Naive B cell (primary cell): ENCODE measurements at regions not wholly inside any gene's neighbourhood (a gene's known extent, or its start where the extent isn't known, plus 50 kb on each side); places are given as distances from the start of the nearest gene placed in this dataset.

Source experiments
- ATAC-seq, 2 donors: fragments of 150-1000 bp; cut with Tn5 transposase; 2 replicates each; pipeline ENCODE4 v1.10.0; 2021; ENCODE audit warnings: low read depth in 2 of 2, mild to moderate bottlenecking in 2 of 2, moderate library complexity in 2 of 2
- DNase-seq: peaks from one replicate; pipeline ENCODE4 v3.0.0; 2022
- H3K27ac Mint-ChIP-seq, 6 donors: one replicate each; pipeline ENCODE4 v1.8.0; 2020 to 2022; ENCODE audit warnings: mild to moderate bottlenecking in 6 of 6, mixed read lengths in 6 of 6, moderate library complexity in 5 of 6, inconsistent platforms in 2 of 6
- H3K27me3 Mint-ChIP-seq, 3 donors: one replicate each; pipeline ENCODE4 v1.8.0; 2021 to 2022; ENCODE audit warnings: mixed read lengths in 3 of 3, mild to moderate bottlenecking in 1 of 3
- H3K36me3 Mint-ChIP-seq, 2 donors: one replicate each; pipeline ENCODE4 v1.8.0; 2020 to 2022; ENCODE audit warnings: mixed read lengths in 2 of 2, inconsistent platforms in 1 of 2, mild to moderate bottlenecking in 1 of 2
- H3K4me1 Mint-ChIP-seq, 3 donors: one replicate each; pipeline ENCODE4 v1.8.0; 2020 to 2022; ENCODE audit warnings: mixed read lengths in 3 of 3, inconsistent platforms in 1 of 3, mild to moderate bottlenecking in 1 of 3, moderate library complexity in 1 of 3
- H3K4me3 Mint-ChIP-seq, 8 donors: one replicate each; pipeline ENCODE4 v1.8.0; 2020 to 2022; ENCODE audit warnings: mild to moderate bottlenecking in 8 of 8, mixed read lengths in 8 of 8, moderate library complexity in 8 of 8, inconsistent platforms in 2 of 8
- H3K9me3 Mint-ChIP-seq, 7 donors: one replicate each; pipeline ENCODE4 v1.8.0; 2020 to 2022; ENCODE audit warnings: mixed read lengths in 7 of 7, mild to moderate bottlenecking in 5 of 7, inconsistent platforms in 2 of 7, moderate library complexity in 1 of 7

DNA sequence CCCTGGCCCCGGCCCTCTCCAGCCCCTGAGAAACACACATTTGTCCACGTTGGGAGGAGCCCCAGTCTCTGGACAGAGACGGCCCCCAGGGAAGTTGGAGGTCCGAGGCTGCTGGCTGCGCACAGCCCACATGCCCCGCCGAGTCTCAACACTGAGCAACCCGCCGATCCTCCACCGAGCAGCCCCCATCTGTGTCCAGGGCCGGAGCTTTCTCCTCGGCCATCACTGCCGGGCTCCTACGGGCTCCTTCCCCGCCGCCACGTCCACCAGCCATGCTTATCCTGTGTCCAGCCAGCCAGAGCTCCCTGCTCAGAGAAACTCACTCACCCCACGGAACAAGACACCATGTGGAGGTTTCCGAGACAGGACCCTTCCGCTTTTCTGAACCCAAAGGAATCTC lies 103.3 kb downstream of the ENGASE start:
- no peak overlapping the region for H3K27ac Mint-ChIP-seq
- no peak for ATAC-seq
- H3K4me1 Mint-ChIP-seq: peaks cover 0 to 5% (median 4%) of the 10 kb centered on the region in 3 donors
- H3K27me3 Mint-ChIP-seq: peaks cover 12 to 32% (median 16%) of the 10 kb centered on the region in 3 donors
- no peak overlapping the region for H3K4me3 Mint-ChIP-seq
- no peaks in the 10 kb centered on the region for H3K9me3 Mint-ChIP-seq
- DNase-seq: no peak
- H3K36me3 Mint-ChIP-seq: no peaks in the 10 kb centered on the region

- Mint-ChIP-seq H3K4me3 (no peak overlapping the region), H3K9me3 (no peaks in the 10 kb centered on the region), H3K36me3 (no peaks in the 10 kb centered on the region), H3K27ac (peak overlapping the region in 1 of 6 donors; percentile 59), H3K27me3 (peaks cover 8 to 29% (median 14%) of the 10 kb centered on the region in 3 donors), H3K4me1 (peaks cover 0 to 4% (median 4%) of the 10 kb centered on the region in 3 donors)
- no peak for ATAC-seq
- DNase-seq: no peak
Observed at GRCh38 chr17:79176792-79177601, 102.4 kb downstream of the ENGASE start.

DNA sequence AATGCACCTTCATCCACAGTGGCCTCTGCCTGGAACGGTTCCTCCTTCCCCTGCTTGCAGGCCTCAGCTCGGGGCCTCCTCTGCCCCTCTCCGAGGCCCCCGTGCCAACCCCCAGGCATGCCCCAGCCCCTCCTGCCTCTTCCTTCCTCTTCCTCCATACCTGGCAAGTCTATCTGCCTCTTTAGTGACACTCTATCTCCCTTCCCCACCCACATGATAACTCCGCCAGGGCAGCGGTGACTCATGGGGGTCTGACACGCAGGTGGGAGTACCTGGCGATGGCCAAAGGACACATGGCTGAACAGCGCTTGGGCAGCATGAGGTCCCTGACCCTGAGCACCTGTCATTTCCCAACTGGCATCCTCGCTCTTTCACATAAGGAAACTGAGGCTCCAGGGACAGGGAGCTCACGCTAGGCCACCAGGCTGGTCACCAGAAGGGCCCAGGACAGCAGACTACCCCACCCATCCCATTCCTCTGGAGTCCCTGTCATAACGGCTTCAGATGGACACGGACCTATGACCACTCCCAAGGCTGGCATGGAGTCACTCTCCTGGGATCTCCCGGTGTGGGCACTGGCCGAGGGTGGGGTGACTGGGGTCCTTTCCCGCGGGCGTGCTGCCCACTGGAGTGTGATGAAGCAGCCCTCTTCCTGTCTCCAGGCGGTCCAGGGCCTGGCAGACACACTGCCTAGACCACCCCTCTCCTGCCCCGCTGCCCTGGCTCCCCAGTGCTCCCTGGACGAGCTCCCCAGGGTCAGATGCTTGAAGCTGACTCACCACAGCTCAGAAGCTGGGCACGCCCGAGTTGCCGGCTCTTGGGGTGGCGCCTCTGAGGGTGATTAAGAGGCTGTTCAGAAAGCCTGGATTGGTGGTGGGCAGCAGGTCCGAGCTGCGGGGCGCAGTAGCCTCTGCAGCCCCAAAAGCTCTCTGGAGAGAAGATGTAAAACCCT lies 100.6 kb downstream of the ENGASE start:
- H3K4me1 Mint-ChIP-seq: peaks cover 0 to 4% (median 0%) of the 10 kb centered on the region in 3 donors
- no peaks in the 10 kb centered on the region for H3K36me3 Mint-ChIP-seq
- no peaks in the 10 kb centered on the region for H3K9me3 Mint-ChIP-seq
- H3K27ac Mint-ChIP-seq: no peak overlapping the region
- no peak overlapping the region for H3K4me3 Mint-ChIP-seq
- H3K27me3 Mint-ChIP-seq: peaks cover 5 to 12% (median 7%) of the 10 kb centered on the region in 3 donors
- no peak for DNase-seq
- ATAC-seq: no peak

- ATAC-seq: no peak
- H3K4me1 Mint-ChIP-seq: peaks cover 0 to 4% (median 0%) of the 10 kb centered on the region in 3 donors
- H3K9me3 Mint-ChIP-seq: no peaks in the 10 kb centered on the region
- no peak overlapping the region for H3K27ac Mint-ChIP-seq
- H3K27me3 Mint-ChIP-seq: peaks cover 5 to 15% (median 14%) of the 10 kb centered on the region in 3 donors
- no peak for DNase-seq
- H3K4me3 Mint-ChIP-seq: no peak overlapping the region
- H3K36me3 Mint-ChIP-seq: no peaks in the 10 kb centered on the region
Observed at GRCh38 chr17:79174193-79174765, 99.7 kb downstream of the ENGASE start.

DNA sequence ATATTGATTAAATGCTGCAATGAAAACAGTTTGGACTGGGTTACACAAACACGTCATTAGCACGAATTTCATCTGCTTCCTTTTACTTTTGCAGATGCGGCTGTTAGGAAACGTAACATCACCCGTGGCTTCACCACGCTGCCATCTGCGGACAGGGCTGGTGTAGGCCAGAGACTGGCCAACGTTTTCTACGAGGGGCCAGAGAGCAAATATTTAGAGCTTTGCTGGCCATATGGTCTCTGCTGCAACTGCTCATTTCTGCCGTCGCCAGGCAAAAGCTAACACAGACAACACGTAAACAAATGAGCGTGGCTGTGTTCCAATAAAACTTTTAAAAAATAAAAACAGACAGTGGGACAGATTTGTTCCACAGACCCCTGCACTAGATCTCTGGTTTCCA lies 96.6 kb downstream of the ENGASE start:
- Mint-ChIP-seq H3K27ac (no peak overlapping the region), H3K4me3 (no peak overlapping the region), H3K4me1 (peaks cover 0 to 4% (median 0%) of the 10 kb centered on the region in 3 donors), H3K27me3 (peaks cover 5 to 14% (median 11%) of the 10 kb centered on the region in 3 donors), H3K36me3 (no peaks in the 10 kb centered on the region), H3K9me3 (no peaks in the 10 kb centered on the region)
- ATAC-seq (no peak), DNase-seq (no peak)

DNA sequence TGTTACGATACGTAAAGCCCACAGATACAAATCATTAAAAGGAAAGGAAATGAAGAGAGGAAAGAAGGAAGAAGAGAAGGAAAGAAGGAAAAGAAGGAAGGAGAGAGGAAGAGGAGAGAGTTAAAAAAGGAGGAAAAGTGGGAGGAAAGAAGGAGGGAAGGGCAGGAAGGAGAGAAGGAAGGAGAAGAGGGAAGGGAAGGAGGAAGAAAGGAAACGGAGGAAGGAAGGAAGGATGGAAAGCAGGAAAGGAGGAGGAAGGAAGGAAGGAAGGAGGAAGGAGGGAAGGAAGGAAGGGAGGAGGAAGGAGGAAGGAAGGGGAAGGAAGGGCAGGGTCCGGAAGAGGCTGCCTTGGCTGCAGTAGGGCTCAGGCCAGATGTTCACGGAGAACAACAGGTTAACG lies 95.2 kb downstream of the ENGASE start:
- Mint-ChIP-seq H3K4me3 (no peak overlapping the region), H3K4me1 (peaks cover 0 to 4% (median 0%) of the 10 kb centered on the region in 3 donors), H3K36me3 (no peaks in the 10 kb centered on the region), H3K9me3 (no peaks in the 10 kb centered on the region), H3K27me3 (peaks cover 5 to 14% (median 7%) of the 10 kb centered on the region in 3 donors), H3K27ac (peak overlapping the region in 1 of 6 donors; percentile 20)
- ATAC-seq: no peak
- no peak for DNase-seq

DNA sequence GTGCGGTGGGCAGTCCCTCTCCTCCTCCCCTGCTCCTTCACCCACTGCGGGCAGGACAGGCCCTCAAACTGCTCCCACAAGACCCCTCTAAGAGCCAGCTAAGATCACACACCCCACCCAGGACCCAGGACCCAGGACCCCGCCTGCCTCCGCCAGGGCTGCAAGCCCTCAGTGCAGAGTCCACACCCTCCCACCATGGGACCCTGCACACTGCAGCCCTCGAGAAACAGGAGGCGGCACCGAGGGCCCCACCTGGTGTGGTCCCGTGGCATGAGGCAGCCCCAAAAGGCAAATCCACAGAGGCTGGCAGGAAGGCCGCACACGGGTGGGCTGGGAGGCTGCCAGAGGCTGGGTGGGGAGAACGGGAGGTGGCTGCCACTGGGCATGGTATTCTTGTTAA lies 94.7 kb downstream of the ENGASE start:
- no peak overlapping the region for H3K4me3 Mint-ChIP-seq
- DNase-seq (no peak), ATAC-seq (no peak)
- H3K27ac Mint-ChIP-seq: no peak overlapping the region
- no peaks in the 10 kb centered on the region for H3K9me3 Mint-ChIP-seq
- H3K36me3 Mint-ChIP-seq: no peaks in the 10 kb centered on the region
- peaks cover 0 to 2% (median 0%) of the 10 kb centered on the region in 3 donors for H3K4me1 Mint-ChIP-seq
- peaks cover 5 to 14% (median 7%) of the 10 kb centered on the region in 3 donors for H3K27me3 Mint-ChIP-seq

DNA sequence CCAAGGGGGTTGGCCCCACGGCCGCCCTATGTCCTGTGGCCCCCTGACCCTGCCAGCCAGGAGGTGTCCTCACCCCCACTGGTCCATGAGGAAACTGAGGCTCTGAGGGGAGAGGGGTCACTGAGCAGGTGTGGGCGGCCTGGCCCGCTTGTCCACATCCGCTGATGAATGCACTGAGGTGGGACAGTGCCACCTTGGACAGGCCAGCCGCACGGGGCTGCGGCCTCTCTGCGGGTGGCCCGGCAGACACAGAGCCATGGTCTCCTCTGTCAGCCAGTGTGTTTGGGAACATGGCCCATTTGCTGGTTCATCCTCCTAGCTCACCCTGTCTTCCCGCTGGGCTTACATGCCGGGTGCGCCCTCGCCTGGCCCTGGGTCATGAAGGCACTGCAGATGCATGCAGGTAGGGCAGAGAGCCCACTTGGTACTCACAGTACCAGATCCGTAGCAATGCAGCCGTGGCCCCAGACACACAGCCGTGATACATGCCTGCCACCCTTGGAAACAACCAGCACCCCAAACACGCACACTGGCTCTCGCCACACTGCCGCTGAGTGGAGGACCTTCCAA lies 93.9 kb downstream of the ENGASE start:
- Mint-ChIP-seq H3K36me3 (no peaks in the 10 kb centered on the region), H3K4me3 (no peak overlapping the region), H3K9me3 (no peaks in the 10 kb centered on the region), H3K4me1 (no peaks in the 10 kb centered on the region), H3K27me3 (peaks cover 5 to 14% (median 13%) of the 10 kb centered on the region in 3 donors), H3K27ac (no peak overlapping the region)
- DNase-seq: no peak
- no peak for ATAC-seq

DNA sequence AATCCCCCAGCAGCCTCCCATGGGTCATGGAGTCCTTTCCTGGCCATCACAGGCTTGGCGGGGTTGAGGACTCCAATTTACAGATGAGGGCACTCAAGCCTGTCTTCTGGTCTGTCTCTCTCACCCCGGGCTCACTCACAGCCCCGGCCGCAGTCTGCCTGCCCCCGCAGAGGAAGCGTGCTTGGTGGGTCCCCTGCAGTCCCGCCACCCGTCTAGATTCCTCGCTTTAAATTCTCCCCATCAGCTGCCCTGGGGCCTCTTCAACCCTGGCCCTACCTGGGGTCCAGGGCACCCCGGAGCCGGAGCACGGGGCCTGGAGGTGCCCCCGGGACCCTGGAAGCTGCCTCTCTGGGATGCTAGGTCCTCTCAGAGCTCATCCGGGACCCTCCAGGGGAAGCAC lies 92.9 kb downstream of the ENGASE start:
- Mint-ChIP-seq H3K27me3 (peaks cover 5 to 14% (median 13%) of the 10 kb centered on the region in 3 donors), H3K4me1 (no peaks in the 10 kb centered on the region), H3K36me3 (no peaks in the 10 kb centered on the region), H3K27ac (no peak overlapping the region), H3K4me3 (no peak overlapping the region), H3K9me3 (no peaks in the 10 kb centered on the region)
- DNase-seq (no peak), ATAC-seq (no peak)

- Mint-ChIP-seq H3K27me3 (peaks cover 1 to 14% (median 13%) of the 10 kb centered on the region in 3 donors), H3K36me3 (no peaks in the 10 kb centered on the region), H3K9me3 (no peaks in the 10 kb centered on the region), H3K4me3 (no peak overlapping the region), H3K27ac (no peak overlapping the region), H3K4me1 (peaks cover 6 to 10% (median 7%) of the 10 kb centered on the region in 3 donors)
- no peak for DNase-seq
- no peak for ATAC-seq
Observed at GRCh38 chr17:79165756-79166473, 91.3 kb downstream of the ENGASE start.

GRCh38 chr17:79164913-79165695 lies 90.5 kb downstream of the ENGASE start:
- Mint-ChIP-seq H3K9me3 (no peaks in the 10 kb centered on the region), H3K4me3 (no peak overlapping the region), H3K36me3 (no peaks in the 10 kb centered on the region), H3K27ac (no peak overlapping the region), H3K4me1 (peaks cover 6 to 12% (median 8%) of the 10 kb centered on the region in 3 donors), H3K27me3 (peaks cover 0 to 13% (median 8%) of the 10 kb centered on the region in 3 donors)
- ATAC-seq (no peak), DNase-seq (no peak)

- no peak overlapping the region for H3K27ac Mint-ChIP-seq
- no peak overlapping the region for H3K4me3 Mint-ChIP-seq
- H3K4me1 Mint-ChIP-seq: peaks cover 6 to 12% (median 8%) of the 10 kb centered on the region in 3 donors
- DNase-seq (no peak), ATAC-seq (no peak)
- no peaks in the 10 kb centered on the region for H3K9me3 Mint-ChIP-seq
- peaks cover 0 to 6% (median 1%) of the 10 kb centered on the region in 3 donors for H3K27me3 Mint-ChIP-seq
- H3K36me3 Mint-ChIP-seq: no peaks in the 10 kb centered on the region
Observed at GRCh38 chr17:79164408-79164807, 89.8 kb downstream of the ENGASE start.
